GM13976 (cell line): ENCODE measurements at regions not wholly inside any gene's neighbourhood (a gene's known extent, or its start where the extent isn't known, plus 50 kb on each side); places are given as distances from the start of the nearest gene placed in this dataset.

Experiments
- DNase-seq: peaks from one replicate; pipeline ENCODE4 v3.0.0; 2012; ENCODE audit warnings: low spot score
- CTCF ChIP-seq: IDR thresholded peaks from 2 replicates; pipeline ENCODE4 v1.5.1; 2012; ENCODE audit warnings: borderline replicate concordance, mild to moderate bottlenecking; ENCODE audit not compliant: insufficient read depth; ENCODE audit errors: extremely low read depth, missing control alignments, control extremely low read depth
- in situ Hi-C: fragments of 300-500 bp; cut with MboI; formaldehyde crosslinking; loops from one replicate; pipeline ENCODE4 v1.12.0; 2022; ENCODE audit warnings: low sequenced_read_pairs, mixed read lengths, inconsistent platforms; ENCODE audit not compliant: unreplicated experiment

- in situ Hi-C loops, result no loop called here
- TF ChIP-seq CTCF, result no peak
- DNase-seq, result no peak
Measured at GRCh38 chr3:193842832-193843473, 249.9 kb downstream of the OPA1 start.

GRCh38 chr3:193843474-193844301, 250.7 kb downstream of the OPA1 start:
- in situ Hi-C loops, result no loop called here
- no peak for DNase-seq
- no peak for TF ChIP-seq CTCF

GRCh38 chr3:193844472-193844871, 251.5 kb downstream of the OPA1 start:
- in situ Hi-C loops, result no loop called here
- DNase-seq, result no peak
- no peak for TF ChIP-seq CTCF

GRCh38 chr3:193845144-193845543, 252.1 kb downstream of the OPA1 start:
- no peak for TF ChIP-seq CTCF
- in situ Hi-C loops, result no loop called here
- DNase-seq, result no peak

GRCh38 chr3:193846569-193846968, 253.6 kb downstream of the OPA1 start:
- in situ Hi-C loops, result no loop called here
- DNase-seq, result no peak
- TF ChIP-seq CTCF, result no peak

- DNase-seq, result no peak
- in situ Hi-C loops, result no loop called here
- TF ChIP-seq CTCF, result no peak
Measured at GRCh38 chr3:193847402-193847801, 254.4 kb downstream of the OPA1 start.
